ENCODE measurements at regions not wholly inside any gene's neighbourhood (a gene's known extent, or its start where the extent isn't known, plus 50 kb on each side); places are given as distances from the start of the nearest gene placed in this dataset.

GRCh38 chr2:2573205-2573604 is 242.1 kb upstream of the MYT1L start:
- TF ChIP-seq JUND (IDR thresholded peaks at IDR 0.05) (no peak), HNF4A (conservative IDR thresholded peaks at IDR 0.05) (no peak), YY1 (IDR thresholded peaks at IDR 0.05) (no peak), HNF4G (IDR thresholded peaks at IDR 0.05) (no peak), EGR1 (IDR thresholded peaks at IDR 0.05; ENCODE audit: low read depth in 2 of 2) (no peak), TAF1 (conservative IDR thresholded peaks at IDR 0.05) (no peak), RAD21 (IDR thresholded peaks at IDR 0.05) (no peak), RXRA (IDR thresholded peaks at IDR 0.05) (no peak)
- TF ChIP-seq, protein P1, sequence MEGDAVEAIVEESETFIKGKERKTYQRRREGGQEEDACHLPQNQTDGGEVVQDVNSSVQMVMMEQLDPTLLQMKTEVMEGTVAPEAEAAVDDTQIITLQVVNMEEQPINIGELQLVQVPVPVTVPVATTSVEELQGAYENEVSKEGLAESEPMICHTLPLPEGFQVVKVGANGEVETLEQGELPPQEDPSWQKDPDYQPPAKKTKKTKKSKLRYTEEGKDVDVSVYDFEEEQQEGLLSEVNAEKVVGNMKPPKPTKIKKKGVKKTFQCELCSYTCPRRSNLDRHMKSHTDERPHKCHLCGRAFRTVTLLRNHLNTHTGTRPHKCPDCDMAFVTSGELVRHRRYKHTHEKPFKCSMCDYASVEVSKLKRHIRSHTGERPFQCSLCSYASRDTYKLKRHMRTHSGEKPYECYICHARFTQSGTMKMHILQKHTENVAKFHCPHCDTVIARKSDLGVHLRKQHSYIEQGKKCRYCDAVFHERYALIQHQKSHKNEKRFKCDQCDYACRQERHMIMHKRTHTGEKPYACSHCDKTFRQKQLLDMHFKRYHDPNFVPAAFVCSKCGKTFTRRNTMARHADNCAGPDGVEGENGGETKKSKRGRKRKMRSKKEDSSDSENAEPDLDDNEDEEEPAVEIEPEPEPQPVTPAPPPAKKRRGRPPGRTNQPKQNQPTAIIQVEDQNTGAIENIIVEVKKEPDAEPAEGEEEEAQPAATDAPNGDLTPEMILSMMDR (IDR thresholded peaks at IDR 0.05; ENCODE audit: low read depth, low read length, missing input control) = no peak
- TF ChIP-seq, protein P2, sequence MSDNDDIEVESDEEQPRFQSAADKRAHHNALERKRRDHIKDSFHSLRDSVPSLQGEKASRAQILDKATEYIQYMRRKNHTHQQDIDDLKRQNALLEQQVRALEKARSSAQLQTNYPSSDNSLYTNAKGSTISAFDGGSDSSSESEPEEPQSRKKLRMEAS (IDR thresholded peaks at IDR 0.05) = no peak
- TF ChIP-seq, protein P3, sequence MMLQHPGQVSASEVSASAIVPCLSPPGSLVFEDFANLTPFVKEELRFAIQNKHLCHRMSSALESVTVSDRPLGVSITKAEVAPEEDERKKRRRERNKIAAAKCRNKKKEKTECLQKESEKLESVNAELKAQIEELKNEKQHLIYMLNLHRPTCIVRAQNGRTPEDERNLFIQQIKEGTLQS (IDR thresholded peaks at IDR 0.05) = no peak
- TF ChIP-seq, protein P4, sequence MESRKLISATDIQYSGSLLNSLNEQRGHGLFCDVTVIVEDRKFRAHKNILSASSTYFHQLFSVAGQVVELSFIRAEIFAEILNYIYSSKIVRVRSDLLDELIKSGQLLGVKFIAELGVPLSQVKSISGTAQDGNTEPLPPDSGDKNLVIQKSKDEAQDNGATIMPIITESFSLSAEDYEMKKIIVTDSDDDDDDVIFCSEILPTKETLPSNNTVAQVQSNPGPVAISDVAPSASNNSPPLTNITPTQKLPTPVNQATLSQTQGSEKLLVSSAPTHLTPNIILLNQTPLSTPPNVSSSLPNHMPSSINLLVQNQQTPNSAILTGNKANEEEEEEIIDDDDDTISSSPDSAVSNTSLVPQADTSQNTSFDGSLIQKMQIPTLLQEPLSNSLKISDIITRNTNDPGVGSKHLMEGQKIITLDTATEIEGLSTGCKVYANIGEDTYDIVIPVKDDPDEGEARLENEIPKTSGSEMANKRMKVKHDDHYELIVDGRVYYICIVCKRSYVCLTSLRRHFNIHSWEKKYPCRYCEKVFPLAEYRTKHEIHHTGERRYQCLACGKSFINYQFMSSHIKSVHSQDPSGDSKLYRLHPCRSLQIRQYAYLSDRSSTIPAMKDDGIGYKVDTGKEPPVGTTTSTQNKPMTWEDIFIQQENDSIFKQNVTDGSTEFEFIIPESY (IDR thresholded peaks at IDR 0.05) = no peak
- TF ChIP-seq, protein P5, sequence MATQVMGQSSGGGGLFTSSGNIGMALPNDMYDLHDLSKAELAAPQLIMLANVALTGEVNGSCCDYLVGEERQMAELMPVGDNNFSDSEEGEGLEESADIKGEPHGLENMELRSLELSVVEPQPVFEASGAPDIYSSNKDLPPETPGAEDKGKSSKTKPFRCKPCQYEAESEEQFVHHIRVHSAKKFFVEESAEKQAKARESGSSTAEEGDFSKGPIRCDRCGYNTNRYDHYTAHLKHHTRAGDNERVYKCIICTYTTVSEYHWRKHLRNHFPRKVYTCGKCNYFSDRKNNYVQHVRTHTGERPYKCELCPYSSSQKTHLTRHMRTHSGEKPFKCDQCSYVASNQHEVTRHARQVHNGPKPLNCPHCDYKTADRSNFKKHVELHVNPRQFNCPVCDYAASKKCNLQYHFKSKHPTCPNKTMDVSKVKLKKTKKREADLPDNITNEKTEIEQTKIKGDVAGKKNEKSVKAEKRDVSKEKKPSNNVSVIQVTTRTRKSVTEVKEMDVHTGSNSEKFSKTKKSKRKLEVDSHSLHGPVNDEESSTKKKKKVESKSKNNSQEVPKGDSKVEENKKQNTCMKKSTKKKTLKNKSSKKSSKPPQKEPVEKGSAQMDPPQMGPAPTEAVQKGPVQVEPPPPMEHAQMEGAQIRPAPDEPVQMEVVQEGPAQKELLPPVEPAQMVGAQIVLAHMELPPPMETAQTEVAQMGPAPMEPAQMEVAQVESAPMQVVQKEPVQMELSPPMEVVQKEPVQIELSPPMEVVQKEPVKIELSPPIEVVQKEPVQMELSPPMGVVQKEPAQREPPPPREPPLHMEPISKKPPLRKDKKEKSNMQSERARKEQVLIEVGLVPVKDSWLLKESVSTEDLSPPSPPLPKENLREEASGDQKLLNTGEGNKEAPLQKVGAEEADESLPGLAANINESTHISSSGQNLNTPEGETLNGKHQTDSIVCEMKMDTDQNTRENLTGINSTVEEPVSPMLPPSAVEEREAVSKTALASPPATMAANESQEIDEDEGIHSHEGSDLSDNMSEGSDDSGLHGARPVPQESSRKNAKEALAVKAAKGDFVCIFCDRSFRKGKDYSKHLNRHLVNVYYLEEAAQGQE (IDR thresholded peaks at IDR 0.05) = no peak

Measured in liver (tissue), 3 donors.